NCI-H748 (cell line): ENCODE measurements at regions not wholly inside any gene's neighbourhood (a gene's known extent, or its start where the extent isn't known, plus 50 kb on each side); places are given as distances from the start of the nearest gene placed in this dataset.

Source experiments
- DNase-seq: peaks from one replicate; lab custom pipeline; 2025; ENCODE audit not compliant: unreplicated experiment; lab: John Stamatoyannopoulos, UW

DNA sequence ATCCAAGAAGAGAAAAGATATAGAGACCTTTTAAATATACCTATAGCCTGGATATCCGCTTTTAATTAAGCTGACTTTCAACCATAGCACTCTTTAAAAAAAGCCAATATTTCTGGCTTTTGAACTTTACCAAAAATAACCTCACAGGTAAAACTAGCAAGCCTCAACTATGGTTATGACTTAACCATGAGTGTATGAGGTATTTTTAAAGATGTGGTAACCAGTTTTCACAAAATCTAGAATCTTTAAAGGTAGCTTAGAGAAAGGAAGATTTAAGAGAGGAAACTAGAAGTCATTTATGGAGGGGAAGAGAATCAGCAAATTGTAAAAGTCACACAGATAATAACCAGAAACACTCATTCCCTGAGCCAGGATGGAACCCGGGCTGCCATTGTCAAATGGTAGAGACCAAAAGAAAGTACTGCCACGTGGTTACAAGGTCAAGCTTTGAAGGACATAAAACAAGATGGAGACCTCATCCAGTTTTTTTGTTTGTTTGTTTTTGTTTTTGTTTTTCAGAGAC lies 288.4 kb upstream of the RGS18 start:
- no peak for DNase-seq

DNA sequence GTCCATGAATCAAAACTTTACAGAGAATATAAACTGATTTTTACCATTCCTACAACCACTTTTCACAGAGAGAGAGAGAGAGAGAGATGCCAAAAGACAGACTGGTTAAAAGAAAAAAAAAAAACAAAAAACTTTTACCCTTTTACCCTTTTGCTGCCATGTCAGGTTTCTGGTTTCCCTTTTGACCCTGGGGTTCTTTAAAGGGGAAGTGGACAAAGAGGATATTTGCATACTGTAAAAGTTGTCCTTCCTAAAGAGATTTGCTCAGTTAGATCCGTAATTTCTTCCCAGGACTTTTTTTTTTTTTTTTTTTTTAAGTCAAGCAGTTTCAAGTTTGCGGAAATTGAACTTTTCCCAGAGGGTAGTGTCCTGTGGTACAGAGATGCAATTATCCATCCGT lies 287.8 kb upstream of the RGS18 start:
- no peak for DNase-seq

GRCh38 chr1:191875994-191876393 lies 282.3 kb upstream of the RGS18 start:
- no peak for DNase-seq

- DNase-seq = no peak
Measured at GRCh38 chr1:191876631-191877030, 281.6 kb upstream of the RGS18 start.

GRCh38 chr1:191882870-191883269 lies 275.4 kb upstream of the RGS18 start:
- no peak for DNase-seq

DNA sequence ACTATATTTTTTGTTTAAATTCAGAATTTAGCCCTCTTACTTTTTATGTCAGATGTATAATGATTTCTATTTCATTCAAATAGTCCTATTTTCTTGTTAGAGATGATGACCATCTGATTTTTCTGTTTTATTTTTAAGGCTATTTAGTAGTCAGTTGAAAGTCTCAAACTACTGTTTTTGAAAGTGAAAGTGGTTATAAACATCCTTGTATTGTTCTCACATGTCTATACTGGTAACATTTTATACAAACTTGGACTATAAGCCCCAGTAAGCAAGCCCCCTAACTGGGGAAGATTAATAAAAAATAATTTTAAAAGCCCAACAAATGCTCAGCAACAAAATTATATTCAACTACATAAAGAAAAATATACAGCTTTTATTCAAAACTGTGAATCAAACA lies 271.3 kb upstream of the RGS18 start:
- no peak for DNase-seq

- peak; percentile 40 for DNase-seq
Measured at GRCh38 chr1:191888996-191889622, 269.2 kb upstream of the RGS18 start.

DNA sequence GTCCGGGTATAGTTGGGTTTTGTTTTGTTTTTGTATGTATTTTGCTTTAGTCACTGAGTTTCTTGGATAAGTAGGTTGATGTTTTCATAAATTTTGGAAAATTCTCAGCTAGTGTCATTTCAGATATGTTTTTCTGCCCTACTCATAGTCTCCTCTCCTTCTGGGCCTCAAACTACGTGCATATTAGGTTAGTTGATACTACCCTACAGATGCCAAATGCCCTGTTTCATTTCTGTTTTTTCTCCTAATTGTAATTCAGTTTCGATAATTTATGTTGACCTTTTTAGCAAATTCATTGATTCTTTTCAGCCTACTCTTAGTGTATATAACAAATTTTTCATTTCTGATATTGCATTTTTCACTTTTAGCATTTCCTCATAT lies 268.6 kb upstream of the RGS18 start:
- DNase-seq = no peak

GRCh38 chr1:191890433-191891088 lies 267.7 kb upstream of the RGS18 start:
- no peak for DNase-seq

DNA sequence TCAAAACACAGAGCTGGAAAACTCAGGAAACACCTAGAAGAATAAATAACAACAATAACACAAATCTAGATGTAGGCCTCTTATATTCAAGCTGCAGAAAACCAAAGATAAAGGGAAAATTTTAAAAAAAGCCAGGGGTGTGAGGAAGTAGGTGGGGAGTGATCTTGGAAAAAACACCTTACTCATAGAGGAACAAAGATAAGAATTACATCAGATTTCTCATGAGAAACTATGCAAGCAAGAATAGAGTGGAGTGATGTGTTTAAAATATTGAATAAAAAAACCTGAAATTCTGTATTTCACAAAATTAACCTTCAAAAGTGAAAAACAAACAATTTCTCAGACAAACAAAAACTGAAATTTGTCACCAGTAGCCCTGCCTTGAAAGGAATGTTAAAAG lies 265.5 kb upstream of the RGS18 start:
- no peak for DNase-seq

GRCh38 chr1:191895049-191895448 lies 263.2 kb upstream of the RGS18 start:
- DNase-seq = no peak

GRCh38 chr1:191895462-191896058 lies 262.7 kb upstream of the RGS18 start:
- DNase-seq = no peak

DNA sequence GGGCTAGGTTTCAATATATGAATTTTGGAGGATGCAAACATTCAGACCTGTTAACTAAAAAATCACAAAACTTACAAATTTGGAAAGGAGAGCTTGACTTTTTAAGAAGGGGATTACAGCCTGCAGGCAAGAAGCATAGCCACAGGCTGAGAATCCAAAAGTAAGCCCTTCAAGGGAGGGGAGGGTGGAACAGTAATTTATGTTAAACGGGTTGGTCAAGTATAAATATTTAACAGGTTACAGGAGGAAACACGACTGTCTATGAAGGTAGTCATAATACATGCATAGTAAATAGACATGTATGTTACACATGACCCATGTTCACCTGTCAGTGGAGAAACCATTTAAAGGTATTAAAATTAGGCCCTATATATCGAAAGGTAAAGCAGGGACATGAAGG lies 261.1 kb upstream of the RGS18 start:
- no peak for DNase-seq

DNA sequence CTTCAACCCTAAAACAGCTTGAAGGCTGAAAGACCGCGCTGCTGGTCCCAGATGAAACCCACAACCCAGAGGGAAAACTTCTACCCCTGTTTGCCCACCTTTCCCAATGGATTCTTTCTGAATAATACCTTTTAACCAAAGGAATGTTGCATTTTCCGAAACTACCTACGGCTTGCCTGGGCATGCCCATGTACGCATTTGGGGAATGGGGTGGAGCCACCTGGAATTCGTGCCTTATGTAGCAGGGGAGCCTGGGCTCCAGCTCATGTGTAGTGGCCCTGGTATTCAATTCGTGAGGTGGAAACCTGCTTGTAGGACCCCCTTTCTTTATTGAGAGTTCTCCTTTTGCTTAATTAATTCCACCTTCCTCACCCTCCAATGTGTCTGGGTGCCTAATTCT lies 256.6 kb upstream of the RGS18 start:
- DNase-seq = no peak

DNA sequence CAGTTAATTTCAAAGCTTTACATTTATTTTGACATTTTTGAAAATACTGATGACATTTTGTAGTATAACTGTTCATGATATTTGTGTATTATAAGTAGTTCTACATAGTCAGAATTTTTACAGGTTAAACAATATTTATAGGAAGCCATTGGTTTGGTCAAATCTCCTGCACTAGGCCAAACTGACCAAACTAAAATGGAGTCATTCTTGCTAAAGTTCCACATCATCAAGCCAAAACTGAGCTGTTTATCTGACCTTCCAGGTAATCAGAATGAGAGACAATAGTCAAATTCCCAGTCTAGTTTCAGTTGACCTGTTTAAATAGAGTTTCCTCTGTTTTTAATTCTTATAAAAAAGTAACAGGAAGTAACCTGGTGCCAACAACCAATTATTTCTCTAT lies 253.3 kb upstream of the RGS18 start:
- no peak for DNase-seq

DNA sequence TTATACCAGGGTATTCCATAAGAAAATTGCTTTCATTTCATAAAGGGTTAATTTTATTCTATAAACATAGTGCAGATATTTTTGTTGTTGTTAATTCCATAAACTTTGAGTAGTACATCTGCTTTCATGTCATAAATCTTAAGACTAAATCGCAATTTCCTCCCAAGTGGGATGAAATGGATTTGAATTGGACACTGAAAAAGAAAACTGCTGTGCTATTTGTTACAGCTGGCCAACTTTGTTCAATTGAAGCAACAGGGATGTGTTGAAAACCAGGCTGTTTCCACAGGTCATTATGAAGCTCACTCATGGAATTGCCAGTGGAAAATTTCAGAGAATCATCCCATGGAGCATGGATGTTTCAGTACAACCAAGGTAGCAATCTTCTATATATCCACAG lies 252.5 kb upstream of the RGS18 start:
- no peak for DNase-seq

DNA sequence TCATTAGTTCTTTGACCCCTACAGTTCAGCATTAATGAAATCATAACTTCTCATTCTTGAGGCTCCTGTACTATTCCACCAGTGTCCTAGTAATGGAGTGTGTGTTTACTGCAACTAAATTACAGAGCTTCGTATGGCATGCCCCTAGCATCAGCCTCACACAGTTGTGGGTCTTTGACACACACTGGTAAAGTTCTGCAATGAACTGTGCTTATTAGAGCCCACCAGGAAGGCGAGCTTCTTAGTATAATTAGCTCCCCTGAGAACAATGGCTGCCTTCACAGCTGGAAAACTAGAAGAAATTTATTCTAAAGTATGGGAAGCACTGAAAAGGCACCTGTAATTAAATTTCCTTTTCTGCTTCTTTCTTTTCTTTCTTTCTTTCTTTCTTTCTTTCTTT lies 251.1 kb upstream of the RGS18 start:
- DNase-seq = no peak

DNA sequence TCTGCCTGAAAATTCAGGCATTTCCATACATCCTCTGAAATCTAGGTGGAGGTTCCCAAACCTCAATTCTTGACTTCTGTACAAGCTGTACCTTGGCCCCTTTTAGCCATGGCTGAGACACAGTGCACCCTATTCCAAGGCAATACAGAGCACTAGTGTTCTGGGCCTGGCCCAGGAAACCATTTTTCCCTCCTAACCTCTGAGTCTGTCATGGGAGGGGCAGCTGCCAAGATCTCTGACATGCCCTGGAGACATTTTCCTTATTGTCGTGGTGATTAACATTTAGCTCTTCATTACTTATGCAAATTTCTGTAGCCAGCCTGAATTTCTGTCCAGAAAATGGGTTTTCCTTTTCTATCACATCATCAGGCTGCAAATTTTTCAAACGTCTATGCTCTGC lies 248.0 kb upstream of the RGS18 start:
- DNase-seq = no peak

DNA sequence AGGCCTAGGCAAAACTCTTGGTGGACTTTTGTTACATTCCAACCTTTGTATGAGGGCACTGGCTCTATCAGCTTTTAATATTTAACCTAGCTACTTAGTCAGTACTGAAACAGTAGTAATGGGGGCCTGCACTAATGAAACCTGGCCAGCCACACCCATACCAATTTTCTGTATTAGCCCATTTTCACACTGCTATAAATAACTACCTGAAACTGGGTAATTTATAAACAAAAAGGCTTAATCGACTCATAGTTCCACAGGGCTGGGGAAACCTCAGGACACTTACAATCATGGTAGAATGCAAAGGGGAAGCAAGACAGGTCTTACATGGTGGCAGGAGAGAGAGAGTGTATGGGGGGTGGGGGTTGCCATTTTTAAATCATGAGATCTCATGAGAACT lies 245.7 kb upstream of the RGS18 start:
- DNase-seq = no peak

GRCh38 chr1:191913260-191913977 lies 244.8 kb upstream of the RGS18 start:
- no peak for DNase-seq

- no peak for DNase-seq
Measured at GRCh38 chr1:191929383-191929782, 228.9 kb upstream of the RGS18 start.

DNA sequence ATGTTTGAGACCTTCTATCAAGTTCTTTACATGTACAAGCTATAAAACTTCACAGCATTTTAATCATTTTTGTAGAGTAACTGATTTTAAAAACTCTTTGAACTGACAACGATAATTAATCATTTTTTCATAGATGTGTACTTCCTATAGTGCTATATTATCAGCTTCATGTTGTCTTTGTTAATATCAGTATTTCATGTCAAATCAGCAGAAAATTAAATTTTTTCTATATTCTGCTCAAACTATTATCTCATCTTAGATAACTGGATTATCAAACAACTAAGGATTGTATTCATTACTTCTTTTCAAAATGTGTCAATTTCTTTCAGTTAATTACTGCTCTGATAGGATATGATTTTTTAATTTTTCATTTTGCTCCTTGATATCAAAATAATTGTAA lies 214.6 kb upstream of the RGS18 start:
- DNase-seq = no peak
